ENCODE measurements at regions not wholly inside any gene's neighbourhood (a gene's known extent, or its start where the extent isn't known, plus 50 kb on each side); places are given as distances from the start of the nearest gene placed in this dataset.

- intact Hi-C loops (cut with DNase I) = no loop called here
- no peaks in the 10 kb centered on the region for H3K27me3 ChIP-seq
- H3K9me3 ChIP-seq = peaks cover 9% of the 10 kb centered on the region
- no peak overlapping the region for H3K4me3 ChIP-seq
- DNase-seq (ENCODE audit: extremely low spot score in 2 of 2) = no peak
- TF ChIP-seq POLR2A (IDR thresholded peaks at IDR 0.05) (no peak), POLR2AphosphoS5 (IDR thresholded peaks at IDR 0.05; ENCODE audit: insufficient read depth in 1 of 2, low read depth in 1 of 2) (no peak)
- TF ChIP-seq, protein P1, sequence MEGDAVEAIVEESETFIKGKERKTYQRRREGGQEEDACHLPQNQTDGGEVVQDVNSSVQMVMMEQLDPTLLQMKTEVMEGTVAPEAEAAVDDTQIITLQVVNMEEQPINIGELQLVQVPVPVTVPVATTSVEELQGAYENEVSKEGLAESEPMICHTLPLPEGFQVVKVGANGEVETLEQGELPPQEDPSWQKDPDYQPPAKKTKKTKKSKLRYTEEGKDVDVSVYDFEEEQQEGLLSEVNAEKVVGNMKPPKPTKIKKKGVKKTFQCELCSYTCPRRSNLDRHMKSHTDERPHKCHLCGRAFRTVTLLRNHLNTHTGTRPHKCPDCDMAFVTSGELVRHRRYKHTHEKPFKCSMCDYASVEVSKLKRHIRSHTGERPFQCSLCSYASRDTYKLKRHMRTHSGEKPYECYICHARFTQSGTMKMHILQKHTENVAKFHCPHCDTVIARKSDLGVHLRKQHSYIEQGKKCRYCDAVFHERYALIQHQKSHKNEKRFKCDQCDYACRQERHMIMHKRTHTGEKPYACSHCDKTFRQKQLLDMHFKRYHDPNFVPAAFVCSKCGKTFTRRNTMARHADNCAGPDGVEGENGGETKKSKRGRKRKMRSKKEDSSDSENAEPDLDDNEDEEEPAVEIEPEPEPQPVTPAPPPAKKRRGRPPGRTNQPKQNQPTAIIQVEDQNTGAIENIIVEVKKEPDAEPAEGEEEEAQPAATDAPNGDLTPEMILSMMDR (IDR thresholded peaks at IDR 0.05) = no peak
- no peaks in the 10 kb centered on the region for H3K4me1 ChIP-seq
- no peaks in the 10 kb centered on the region for H3K36me3 ChIP-seq
- no peak overlapping the region for H3K27ac ChIP-seq
These were observed 86.9 kb upstream of the PRR5 start for GRCh38 chr22:44615146-44615545.

GRCh38 chr22:44613196-44613595 is 88.8 kb upstream of the PRR5 start:
- Histone ChIP-seq H3K9me3 (peaks cover 9% of the 10 kb centered on the region), H3K4me1 (no peaks in the 10 kb centered on the region), H3K27me3 (no peaks in the 10 kb centered on the region), H3K27ac (no peak overlapping the region), H3K4me3 (no peak overlapping the region), H3K36me3 (no peaks in the 10 kb centered on the region)
- intact Hi-C loops (cut with DNase I) = no loop called here
- TF ChIP-seq POLR2AphosphoS5 (IDR thresholded peaks at IDR 0.05; ENCODE audit: insufficient read depth in 1 of 2, low read depth in 1 of 2) = no peak
- TF ChIP-seq, protein P1 (IDR thresholded peaks at IDR 0.05) = no peak
- no peak for TF ChIP-seq POLR2A (IDR thresholded peaks at IDR 0.05)
- DNase-seq (ENCODE audit: extremely low spot score in 2 of 2) = no peak

DNA sequence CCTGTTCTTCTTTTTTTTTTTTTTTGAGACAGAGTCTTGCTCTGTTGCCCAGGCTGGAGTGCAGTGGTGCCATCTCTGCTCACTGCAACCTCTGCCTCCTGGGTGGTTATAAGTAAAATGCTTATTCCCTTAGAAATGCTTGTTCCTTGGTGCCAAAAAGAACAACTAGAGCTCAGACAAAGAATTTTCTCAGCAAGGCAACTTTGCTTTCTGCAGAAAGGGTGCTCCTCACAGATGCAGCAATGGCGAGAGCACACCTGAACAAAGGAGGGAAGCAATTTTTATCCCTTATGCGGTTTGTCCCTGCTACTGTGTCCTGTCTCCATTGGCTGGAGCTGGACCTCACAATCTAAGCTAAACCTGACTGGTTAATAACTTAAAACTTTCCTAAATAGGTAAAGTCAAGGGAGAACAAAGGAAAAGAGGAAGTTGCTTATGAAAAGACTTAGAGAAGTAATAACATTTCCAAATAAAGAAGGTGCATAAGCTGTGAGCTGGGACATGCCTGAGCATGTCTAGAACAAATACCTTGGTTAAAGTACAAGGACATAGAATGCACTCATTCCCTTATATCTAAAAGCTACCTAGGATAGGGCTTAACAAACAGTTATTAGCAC is 90.0 kb upstream of the PRR5 start:
- H3K4me1 ChIP-seq = no peaks in the 10 kb centered on the region
- TF ChIP-seq POLR2A (IDR thresholded peaks at IDR 0.05) (no peak), POLR2AphosphoS5 (IDR thresholded peaks at IDR 0.05; ENCODE audit: insufficient read depth in 1 of 2, low read depth in 1 of 2) (no peak)
- TF ChIP-seq, protein P1 (IDR thresholded peaks at IDR 0.05) = no peak
- H3K36me3 ChIP-seq = no peaks in the 10 kb centered on the region
- peaks cover 9% of the 10 kb centered on the region for H3K9me3 ChIP-seq
- H3K27me3 ChIP-seq = no peaks in the 10 kb centered on the region
- no peak overlapping the region for H3K27ac ChIP-seq
- intact Hi-C loops (cut with DNase I) = no loop called here
- no peak overlapping the region for H3K4me3 ChIP-seq
- DNase-seq (ENCODE audit: extremely low spot score in 2 of 2) = no peak

- TF ChIP-seq, protein P1 (IDR thresholded peaks at IDR 0.05) = no peak
- TF ChIP-seq POLR2A (IDR thresholded peaks at IDR 0.05) (no peak), POLR2AphosphoS5 (IDR thresholded peaks at IDR 0.05; ENCODE audit: insufficient read depth in 1 of 2, low read depth in 1 of 2) (no peak)
- Histone ChIP-seq H3K27me3 (no peaks in the 10 kb centered on the region), H3K9me3 (peaks cover 9% of the 10 kb centered on the region), H3K4me3 (no peak overlapping the region), H3K4me1 (no peaks in the 10 kb centered on the region), H3K36me3 (no peaks in the 10 kb centered on the region), H3K27ac (no peak overlapping the region)
- no peak for DNase-seq (ENCODE audit: extremely low spot score in 2 of 2)
- intact Hi-C loops (cut with DNase I) = no loop called here
These were observed 91.9 kb upstream of the PRR5 start for GRCh38 chr22:44610071-44610470.

- TF ChIP-seq POLR2AphosphoS5 (IDR thresholded peaks at IDR 0.05; ENCODE audit: insufficient read depth in 1 of 2, low read depth in 1 of 2) (no peak), POLR2A (IDR thresholded peaks at IDR 0.05) (no peak)
- TF ChIP-seq, protein P1 (IDR thresholded peaks at IDR 0.05) = no peak
- Histone ChIP-seq H3K4me1 (no peaks in the 10 kb centered on the region), H3K9me3 (peaks cover 9% of the 10 kb centered on the region), H3K36me3 (no peaks in the 10 kb centered on the region), H3K27me3 (no peaks in the 10 kb centered on the region), H3K4me3 (no peak overlapping the region), H3K27ac (no peak overlapping the region)
- intact Hi-C loops (cut with DNase I) = no loop called here
- no peak for DNase-seq (ENCODE audit: extremely low spot score in 2 of 2)
These were observed 92.5 kb upstream of the PRR5 start for GRCh38 chr22:44609400-44609988.
